ENCODE measurements at regions not wholly inside any gene's neighbourhood (a gene's known extent, or its start where the extent isn't known, plus 50 kb on each side); places are given as distances from the start of the nearest gene placed in this dataset.
A peak's percentile ranks its signal among the peaks of the same experiment; 100 is the strongest.

- no peak for DNase-seq (ENCODE audit: low read depth)
- TF ChIP-seq CTCF (conservative IDR thresholded peaks at IDR 0.05; ENCODE audit: low read depth, low read length): no peak
- no peak overlapping the region for H3K4me3 ChIP-seq (ENCODE audit: low read depth, low read length)
Measured at GRCh38 chr2:235287375-235287733, 206.5 kb upstream of the AGAP1 start.

- no peak for TF ChIP-seq CTCF (conservative IDR thresholded peaks at IDR 0.05; ENCODE audit: low read depth, low read length)
- no peak overlapping the region for H3K4me3 ChIP-seq (ENCODE audit: low read depth, low read length)
- DNase-seq (ENCODE audit: low read depth): no peak
Measured at GRCh38 chr2:235291461-235291860, 202.4 kb upstream of the AGAP1 start.

DNA sequence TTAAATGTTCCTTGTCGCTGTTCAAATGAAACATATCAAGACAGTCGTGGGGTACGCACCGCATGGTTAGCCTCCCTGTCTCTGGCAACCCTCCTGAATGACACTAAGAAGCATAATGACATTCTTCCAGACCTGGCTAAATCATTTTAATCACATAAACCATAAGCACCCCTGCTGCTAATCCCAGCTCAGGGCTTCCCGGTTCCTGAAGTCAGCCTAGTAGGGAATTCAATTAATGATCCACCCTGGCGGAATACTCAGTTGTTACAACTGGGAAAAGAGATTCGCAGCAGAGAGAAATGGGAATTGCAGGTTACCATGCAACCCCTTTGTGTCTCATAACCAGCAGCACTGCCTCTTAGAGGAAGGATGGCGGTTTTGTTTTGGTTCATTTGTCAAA is 200.8 kb upstream of the AGAP1 start:
- DNase-seq (ENCODE audit: low read depth): no peak
- TF ChIP-seq CTCF (conservative IDR thresholded peaks at IDR 0.05; ENCODE audit: low read depth, low read length): no peak
- no peak overlapping the region for H3K4me3 ChIP-seq (ENCODE audit: low read depth, low read length)

- no peak for TF ChIP-seq CTCF (conservative IDR thresholded peaks at IDR 0.05; ENCODE audit: low read depth, low read length)
- DNase-seq (ENCODE audit: low read depth): no peak
- no peak overlapping the region for H3K4me3 ChIP-seq (ENCODE audit: low read depth, low read length)
Measured at GRCh38 chr2:235295831-235296230, 198.0 kb upstream of the AGAP1 start.

- no peak overlapping the region for H3K4me3 ChIP-seq (ENCODE audit: low read depth, low read length)
- TF ChIP-seq CTCF (conservative IDR thresholded peaks at IDR 0.05; ENCODE audit: low read depth, low read length): no peak
- peak; percentile 80 for DNase-seq (ENCODE audit: low read depth)
Measured at GRCh38 chr2:235300368-235301201, 193.3 kb upstream of the AGAP1 start.

- TF ChIP-seq CTCF (conservative IDR thresholded peaks at IDR 0.05; ENCODE audit: low read depth, low read length): no peak
- H3K4me3 ChIP-seq (ENCODE audit: low read depth, low read length): no peak overlapping the region
- DNase-seq (ENCODE audit: low read depth): no peak
Measured at GRCh38 chr2:235301202-235302076, 192.4 kb upstream of the AGAP1 start.
